ENCODE measurements at regions not wholly inside any gene's neighbourhood (a gene's known extent, or its start where the extent isn't known, plus 50 kb on each side); places are given as distances from the start of the nearest gene placed in this dataset.

GRCh38 chrX:140848800-140849199 lies 139.2 kb downstream of the LINC00632 start:
- TF ChIP-seq CTCF (conservative IDR thresholded peaks at IDR 0.05; ENCODE audit: low read length): no peak
- no peak for TF ChIP-seq EZH2phosphoT487 (IDR thresholded peaks at IDR 0.05; ENCODE audit: borderline replicate concordance, low read depth, low read length)

Measured in OCI-LY7 (cell line).